GM19455 (cell line): ENCODE measurements at regions not wholly inside any gene's neighbourhood (a gene's known extent, or its start where the extent isn't known, plus 50 kb on each side); places are given as distances from the start of the nearest gene placed in this dataset.
"Not testable (repeated sequence)": the region's sequence is repeated elsewhere in the genome, so short reads cannot be mapped to it uniquely, and the experiment has no call there.

Experiments
- ATAC-seq: cut with Tn5 transposase; IDR thresholded peaks from one replicate; pipeline ENCODE4 v1.9.1; 2021; ENCODE audit not compliant: unreplicated experiment

DNA sequence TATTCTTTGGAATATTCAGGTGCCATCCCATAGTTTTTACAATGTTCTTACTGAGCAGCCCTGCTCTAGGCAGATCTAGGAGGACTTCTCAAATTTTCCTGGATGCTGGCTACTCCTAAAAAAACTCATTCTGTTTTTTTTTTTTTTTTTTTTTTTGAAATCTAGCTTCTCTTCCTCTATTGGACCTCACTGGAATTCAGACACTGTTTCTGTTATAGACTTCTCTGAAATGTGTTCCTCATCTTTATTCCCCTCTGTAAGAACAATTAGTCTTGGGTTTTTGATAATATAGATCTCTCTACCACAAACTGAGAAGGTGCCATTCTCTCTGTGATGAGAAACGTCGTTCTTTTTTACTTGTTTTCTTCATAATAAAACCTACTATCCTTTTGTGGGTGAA lies 115.3 kb upstream of the CCND2 start:
- no peak for ATAC-seq

DNA sequence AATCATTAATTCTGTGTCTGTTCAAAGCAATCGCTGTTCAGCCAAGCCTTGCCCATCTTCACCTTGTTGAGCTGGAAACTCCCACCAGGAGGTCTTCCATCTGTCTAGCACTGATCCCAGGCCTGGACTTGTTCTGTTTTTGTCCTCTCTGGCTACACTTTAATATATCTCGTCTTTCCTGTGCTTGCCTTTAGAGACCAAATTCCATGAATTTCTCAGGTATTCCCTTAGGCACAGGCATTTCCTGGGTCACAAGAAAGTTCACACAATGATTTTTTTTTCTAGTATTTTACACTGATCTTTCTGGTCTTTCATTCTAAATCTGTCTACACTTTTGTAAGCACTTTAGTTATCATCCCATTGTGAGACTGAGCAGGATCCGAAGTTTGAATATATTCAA lies 116.4 kb upstream of the CCND2 start:
- no peak for ATAC-seq

DNA sequence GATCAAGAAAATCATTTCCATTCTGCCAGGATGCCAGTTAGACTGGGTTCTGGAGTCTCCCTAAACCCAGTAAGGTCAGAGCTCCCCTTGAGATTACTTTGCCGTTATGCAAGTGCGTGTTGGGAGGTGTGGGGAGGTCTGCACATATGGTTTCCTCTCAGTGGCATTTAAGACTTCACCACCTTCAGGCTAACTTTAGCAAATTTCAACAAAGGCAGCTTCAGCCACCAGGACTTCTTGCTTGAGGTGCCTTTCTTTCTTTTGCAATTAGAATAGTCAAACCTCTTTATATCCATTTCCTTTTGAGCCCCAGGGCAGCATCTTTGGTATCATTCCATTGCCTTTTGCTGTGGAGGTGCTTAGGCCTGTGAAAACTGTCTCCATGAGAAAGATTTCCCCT lies 117.2 kb upstream of the CCND2 start:
- no peak for ATAC-seq

DNA sequence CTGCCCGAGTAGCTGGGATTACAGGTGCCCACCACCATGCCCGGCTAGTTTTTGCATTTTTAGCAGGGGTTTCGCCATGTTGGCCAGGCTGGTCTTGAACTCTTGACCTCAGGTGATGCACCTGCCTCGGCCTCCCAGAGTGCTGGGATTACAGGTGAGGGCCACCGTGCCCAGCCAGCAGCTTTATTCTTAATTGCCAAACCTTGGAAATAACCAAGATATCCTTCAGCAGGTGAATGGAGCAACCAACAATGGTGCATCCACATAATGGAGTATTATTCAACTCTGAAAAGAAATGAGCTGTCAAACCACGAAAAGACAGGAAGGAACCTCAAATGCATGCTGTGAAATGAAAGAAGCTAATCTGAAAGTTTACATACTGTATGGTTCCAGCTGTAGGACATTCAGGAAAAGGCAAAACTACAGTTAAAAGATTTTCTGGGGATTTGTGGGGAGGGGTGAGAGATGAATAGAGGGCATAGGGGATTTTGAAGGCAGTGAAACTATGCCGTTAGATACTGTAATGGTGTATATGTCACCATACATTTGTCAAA lies 118.8 kb upstream of the CCND2 start:
- ATAC-seq, result no peak

DNA sequence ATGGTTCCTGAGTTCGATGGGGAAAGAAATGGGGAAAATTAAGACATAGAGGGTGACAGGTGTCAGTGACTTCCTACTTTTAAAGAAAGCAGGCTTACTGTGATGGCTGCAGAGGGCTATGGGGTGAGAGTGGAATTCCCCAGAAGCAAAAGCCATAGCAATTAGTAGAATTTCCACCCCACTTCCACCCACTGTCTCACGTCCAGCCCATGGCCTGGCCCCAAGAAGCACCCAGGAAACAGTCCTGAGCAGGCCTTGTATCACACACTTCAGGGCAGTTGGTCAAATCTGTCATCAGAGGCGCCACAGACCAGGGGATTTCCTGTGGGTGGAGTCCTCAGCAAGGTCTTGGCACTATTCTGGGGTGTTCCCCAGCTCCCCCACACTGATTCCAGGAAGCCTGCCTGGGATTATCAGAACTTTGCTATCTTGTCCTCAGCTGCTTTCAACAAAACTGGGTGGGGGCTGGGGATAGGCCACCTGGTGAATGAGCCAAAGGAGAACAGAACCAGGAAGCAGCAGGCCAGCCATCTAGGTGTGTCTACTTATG lies 120.1 kb upstream of the CCND2 start:
- ATAC-seq, result peak; percentile 80

DNA sequence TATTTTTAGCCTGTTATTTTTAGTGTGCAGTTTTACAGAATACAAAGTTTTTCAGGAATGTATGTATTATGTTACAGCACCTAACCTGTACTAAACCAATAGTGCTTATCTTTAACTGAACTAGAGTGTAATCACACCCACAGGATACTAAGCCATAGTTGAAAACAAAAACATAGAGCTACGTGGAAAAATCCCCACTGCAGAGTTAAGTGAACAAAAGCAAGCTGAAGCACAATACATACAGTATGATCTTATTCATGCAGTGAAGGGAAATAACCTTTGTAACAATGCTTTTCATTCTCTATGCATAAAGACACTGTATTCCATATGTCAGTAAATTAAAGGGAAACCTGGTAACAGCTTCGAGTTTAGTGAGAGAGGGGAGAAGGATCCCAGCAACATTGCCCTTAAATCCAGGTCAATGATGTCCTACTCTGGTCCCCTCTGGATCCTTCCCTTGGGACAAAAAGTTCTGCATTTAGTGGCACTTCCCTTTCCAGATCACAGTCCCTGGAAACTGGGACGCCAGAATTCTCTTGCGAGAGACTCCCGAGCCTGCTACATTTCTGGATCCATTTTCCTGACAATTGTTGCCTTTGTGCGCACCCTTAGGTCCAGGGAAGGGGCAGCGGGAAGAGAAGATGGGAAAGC lies 121.3 kb upstream of the CCND2 start:
- ATAC-seq, result no peak

DNA sequence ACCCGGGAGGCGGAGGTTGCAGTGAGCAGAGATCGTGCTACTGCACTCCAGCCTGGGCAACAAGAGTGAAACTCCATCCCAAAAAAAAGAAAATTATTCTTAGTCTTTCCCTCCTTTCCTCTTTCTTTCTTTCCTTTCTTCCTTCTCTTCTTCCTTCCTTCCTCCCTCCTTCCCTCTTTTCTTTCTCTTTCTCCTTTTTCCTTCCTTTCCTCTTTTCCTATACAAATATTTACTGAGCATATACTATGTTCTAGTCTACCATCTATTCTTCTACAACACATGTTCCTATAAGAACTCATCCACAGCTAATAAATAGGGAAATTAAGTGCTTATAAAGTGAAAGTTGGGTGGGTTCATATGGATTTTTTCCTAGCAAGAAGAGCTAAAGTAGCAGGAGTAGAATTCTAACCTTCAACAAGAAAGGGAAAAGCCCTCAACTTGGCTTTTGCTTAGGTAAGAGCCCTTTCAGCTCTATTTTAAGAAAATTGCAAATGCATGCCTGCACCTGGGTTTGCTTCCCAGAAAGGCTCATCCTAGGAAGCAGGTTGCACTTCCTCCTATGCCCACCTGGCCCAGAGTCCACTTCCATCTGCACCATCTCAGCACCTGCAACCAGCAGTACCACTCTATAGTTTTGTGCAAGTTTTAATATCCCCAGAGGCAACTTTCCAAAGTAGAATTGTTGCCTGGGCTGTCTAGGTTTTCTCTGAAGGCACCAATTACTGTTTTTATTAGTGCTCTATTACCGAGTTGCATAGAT lies 122.0 kb upstream of the CCND2 start:
- ATAC-seq, result no peak

DNA sequence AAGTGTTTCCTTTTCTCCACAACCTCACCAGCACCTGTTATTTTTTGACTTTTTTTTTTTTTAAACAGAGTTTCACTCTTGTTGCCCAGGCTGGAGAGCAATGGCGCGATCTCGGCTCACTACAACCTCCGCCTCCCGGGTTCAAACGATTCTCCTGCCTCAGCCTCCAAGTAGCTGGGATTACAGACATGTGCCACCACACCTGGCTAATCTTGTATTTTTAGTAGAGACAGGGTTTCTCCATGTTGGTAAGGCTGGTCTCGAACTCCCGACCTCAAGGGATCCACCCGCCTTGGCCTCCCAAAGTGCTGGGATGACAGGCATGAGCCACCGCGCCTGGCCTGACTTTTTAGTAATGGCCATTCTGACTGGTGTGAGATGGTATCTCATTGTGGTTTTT lies 123.2 kb upstream of the CCND2 start:
- not testable (repeated sequence) for ATAC-seq

DNA sequence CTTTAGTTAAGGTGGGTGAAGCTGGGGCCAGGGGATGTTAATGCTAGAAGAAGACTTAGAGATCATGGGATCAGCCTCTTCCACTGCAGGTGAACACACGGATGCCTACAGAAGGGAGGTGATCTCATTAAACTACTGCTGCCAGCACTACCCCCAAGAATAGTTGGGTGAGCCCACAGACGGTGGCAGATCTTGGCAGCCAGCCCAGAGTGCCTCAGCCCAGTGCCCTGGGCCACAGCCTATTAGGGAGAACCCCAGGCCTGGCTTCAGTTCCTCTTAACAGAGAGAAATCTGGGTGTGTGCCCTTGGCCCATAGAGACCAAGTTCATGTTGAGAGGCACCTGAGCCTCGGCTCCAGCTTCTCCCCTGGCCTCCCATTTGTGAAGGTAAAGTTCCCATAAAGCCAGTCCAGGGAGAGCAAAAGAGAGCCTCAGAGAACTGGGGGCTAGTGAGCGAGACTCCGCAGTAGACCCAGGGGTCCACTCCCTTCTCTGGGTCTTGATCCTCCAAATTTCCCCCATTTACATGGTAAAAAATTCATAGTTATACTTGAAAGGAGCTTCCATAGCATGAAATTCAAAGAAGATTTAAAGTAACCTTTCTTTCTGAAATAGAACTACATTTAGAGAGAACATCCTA lies 125.0 kb upstream of the CCND2 start:
- ATAC-seq, result peak; percentile 49

DNA sequence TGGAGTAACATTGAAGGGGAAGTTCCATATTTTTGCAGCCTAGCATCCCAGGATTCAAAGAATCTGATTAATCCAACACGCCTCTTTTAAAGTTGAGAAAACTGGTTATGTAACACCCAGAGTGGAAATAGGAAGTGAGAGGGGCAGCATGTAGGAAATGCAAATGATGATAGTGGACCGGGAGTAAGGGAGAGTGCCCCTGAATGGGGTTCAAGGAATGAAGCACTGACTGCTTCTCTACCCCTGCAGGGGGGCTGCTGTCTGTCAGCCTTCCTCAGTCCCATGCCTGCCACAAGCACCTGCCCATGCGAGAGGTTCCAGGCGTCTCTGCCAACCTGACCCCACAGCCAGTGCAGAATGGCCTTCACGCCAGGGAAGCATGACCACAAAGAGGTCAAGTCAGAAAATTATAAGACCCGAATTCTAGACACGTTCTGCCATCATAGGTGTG lies 126.5 kb upstream of the CCND2 start:
- no peak for ATAC-seq

DNA sequence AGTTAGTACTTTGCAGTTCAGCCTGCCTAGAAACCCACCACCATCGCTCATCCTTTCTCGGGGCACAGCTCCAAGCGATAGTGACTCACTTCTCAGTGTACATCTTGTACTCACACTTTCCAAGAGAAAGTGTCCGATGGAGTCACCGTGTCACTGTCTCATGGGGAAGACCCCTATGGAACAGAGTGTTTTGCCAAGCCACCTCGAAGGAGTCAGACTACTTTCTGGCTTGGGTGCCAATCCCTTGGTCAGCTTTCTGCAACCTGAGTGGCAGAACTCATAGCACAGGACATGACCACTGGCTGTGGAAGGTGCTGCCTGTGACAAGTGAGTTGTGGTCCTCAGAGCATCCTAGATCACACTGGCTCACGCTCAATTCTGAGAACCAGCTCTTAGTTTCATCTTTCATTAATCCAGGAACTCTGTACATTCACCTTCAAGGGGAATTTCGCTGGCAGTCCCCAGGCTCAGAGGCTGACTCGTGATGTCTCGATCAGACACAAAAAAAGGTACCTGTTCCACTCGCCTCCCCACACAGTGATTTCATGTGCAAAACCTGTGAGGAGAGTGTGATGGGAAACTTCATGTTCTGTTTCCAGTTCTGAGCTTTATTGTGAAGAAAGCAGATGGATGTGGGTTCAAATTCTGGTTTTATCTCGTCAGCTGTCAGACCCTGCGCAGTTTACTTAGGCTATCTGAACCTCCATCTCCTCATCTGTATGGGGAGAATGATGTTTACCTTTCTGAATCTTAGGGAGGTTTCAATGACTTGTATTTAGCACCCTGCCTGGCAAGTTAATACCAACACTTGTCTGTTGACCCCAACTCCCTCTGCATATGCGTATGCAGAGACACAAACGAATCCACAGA lies 127.3 kb upstream of the CCND2 start:
- ATAC-seq, result no peak

DNA sequence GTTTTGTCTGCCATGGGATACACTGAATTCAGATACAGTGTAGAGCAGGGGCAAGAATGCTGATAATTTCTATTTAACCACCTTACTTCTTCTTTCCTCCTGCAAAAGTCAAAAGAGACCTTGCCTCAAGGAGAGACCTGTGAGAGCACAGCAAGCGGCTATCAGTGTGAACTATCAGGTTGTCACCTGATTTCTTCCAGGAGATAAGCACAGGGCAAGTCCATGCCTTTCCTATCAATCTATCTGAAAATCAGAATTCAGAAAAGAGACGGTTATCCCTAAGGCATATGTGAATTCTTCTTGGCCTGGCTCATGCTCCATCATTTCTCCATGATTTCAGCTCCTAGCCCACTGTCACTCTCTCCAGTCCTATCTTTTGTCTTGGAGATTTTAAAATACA lies 128.9 kb upstream of the CCND2 start:
- no peak for ATAC-seq

DNA sequence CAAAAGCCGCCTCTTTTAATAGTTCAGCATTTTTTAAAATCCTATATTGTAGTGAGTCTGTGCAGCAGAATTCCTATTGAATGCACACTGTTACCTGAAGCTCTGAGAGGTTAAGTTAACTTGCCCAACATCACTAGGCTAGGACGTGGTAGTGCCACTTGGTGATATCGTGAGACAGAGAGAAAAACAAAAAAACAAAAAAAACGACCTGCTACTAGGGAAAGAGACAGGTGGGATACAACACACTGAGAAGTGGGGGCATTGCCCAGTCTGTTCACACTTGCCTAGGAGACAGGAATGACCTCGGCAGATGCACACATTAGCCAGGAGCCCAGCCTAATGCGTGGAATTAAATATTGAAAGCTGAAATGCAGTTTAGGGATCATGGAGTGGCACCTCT lies 129.7 kb upstream of the CCND2 start:
- no peak for ATAC-seq

DNA sequence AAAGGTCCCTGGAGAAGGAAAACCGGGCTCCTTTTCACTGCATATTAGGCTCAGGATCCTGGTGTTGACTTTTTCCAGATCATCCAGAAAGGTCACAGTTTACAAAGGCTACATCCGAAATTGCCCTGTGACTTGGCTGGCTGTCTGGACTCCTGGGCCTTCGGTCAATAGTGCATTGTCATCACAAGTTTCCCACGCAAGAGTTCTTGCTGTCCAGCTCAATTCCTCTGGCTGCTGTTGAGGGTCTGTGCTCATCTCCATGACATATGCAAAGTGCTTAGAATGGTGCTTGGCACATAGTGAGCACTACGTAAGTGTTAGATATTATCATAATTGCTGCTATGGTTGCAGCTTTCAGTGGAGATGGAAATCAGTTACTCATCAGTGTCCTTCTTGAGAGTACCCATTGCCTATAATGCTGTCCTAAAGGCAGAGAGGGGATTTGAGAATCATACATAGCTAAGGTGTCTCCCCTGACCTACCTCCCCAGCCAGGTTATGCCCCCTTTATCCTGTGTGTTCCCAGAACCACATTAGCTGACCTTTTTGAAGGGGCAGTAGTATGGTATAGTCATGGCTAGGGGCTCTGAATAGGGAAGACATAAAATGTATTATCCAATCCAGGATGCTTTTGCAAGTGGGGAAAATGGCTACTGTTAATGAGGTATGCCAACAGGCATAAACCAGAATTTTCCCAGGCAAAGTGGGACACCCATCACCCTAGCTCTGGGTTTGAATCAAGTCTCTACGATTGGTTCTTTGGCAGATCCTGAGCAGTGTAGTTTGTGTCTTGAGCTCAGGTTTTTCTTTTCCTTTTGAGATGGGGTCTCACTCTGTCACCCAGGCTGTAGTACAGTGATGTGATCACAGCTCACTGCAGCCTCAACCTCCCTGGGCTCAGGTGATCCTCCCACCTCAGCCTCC lies 132.0 kb upstream of the CCND2 start:
- ATAC-seq, result no peak

DNA sequence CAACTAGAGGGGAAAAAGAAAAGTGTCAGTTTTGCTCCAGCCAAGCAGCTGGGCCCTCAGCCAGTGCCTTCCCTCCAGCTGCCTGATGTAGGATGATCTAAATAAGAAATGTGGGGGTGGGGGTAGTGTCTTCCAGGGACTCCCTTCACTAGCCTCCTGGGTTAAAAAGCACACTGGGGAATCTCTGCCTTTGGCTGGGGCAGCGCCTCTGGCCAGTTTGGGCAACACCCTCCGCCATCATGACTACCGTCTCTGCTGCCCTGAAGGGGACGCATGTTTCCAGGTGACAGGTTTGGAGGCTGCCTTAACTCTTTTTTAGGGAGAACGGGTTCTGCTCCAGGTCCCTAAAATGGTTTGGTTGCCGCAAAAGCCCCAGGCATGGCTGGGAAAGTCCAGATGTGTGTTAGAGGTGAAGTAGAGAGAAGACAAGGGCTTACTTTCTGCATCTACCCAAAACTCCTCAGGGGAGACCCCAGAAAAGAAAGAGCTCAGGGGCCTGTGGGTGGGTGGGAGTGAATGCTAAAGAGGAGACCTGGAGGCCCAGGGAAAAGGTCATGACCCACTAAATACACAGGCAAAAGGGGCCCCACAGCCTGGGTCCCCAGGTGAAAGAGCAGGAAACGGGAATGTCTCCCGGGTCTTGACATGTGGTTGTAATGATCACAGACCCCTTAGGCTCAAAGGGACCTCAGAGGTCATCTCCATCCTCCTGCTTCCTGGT lies 132.8 kb upstream of the CCND2 start:
- ATAC-seq, result no peak

DNA sequence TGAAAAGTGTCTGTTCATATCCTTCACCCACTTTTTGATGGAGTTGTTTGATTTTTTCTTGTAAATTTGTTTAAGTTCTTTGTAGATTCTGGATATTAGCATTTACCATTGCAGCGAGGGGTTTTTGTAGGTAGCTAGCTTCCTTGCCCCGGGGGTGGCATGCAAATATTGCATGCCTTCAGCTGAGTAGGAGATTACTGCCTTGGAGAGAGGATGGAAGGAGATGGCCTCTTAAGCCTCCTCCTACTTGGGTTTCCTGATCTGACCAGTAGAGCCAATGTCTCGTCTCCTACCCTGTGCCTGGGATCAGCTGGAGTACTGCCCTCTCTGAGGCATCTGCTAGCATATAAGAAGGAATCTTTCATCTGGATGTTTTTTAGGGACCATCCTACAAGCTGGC lies 134.4 kb upstream of the CCND2 start:
- ATAC-seq, result no peak

DNA sequence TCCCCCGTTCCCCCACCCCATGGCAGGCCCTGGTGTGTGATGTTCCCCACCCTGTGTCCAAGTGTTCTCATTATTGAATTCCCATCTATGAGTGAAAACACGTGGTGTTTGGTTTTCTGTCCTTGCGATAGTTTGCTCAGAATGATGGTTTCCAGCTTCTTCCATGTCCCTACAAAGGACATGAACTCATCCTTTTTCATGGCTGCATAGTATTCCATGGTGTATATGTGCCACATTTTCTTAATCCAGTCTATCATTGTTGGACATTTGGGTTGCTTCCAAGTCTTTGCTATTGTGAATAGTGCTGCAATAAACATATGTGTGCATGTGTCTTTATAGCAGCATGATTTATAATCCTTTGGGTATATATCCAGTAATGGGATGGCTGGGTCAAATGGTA lies 135.0 kb upstream of the CCND2 start:
- not testable (repeated sequence) for ATAC-seq

DNA sequence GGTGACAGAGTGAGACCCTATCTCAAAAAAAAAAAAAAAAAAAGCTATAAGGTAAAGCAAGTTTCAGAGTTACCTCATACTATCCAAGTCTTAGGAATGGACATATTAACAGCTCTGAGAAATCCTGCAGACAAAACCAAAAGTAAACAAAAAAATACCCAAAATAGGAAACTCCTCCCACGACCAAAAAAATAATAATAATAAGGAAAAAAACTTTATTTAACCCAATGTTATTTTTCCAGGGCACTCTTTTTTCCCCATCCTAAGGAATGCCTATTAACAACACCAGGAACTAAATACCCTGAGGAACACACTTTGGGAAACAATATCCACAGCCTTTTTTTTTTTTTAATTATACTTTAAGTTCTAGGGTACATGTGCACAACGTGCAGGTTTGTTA lies 135.5 kb upstream of the CCND2 start:
- no peak for ATAC-seq

DNA sequence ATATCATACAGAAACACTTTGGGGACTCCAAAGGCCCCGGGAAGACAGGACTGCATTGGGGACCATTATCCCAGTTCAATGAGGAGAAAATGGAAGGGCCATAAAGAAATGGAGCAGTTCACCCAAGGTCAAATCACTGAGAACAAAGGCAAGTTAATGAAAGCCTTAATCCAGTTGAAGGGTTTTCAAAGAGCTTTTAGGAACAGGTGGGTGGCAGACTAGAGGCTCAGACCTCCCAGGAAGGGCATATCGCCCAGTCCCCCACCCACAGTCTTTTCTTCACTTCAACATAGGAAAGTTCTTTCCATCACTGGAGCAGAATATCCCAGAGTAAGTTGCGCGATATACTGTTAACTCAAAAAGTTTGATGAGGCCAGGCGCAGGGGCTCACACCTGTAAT lies 136.1 kb upstream of the CCND2 start:
- no peak for ATAC-seq
